Naive B cell (primary cell): ENCODE measurements at regions not wholly inside any gene's neighbourhood (a gene's known extent, or its start where the extent isn't known, plus 50 kb on each side); places are given as distances from the start of the nearest gene placed in this dataset.
"Not testable (repeated sequence)": the region's sequence is repeated elsewhere in the genome, so short reads cannot be mapped to it uniquely, and the experiment has no call there.

ENCODE experiments used
- ATAC-seq, 2 donors: fragments of 150-1000 bp; cut with Tn5 transposase; 2 replicates each; pipeline ENCODE4 v1.10.0; 2021; ENCODE audit warnings: low read depth in 2 of 2, mild to moderate bottlenecking in 2 of 2, moderate library complexity in 2 of 2
- DNase-seq: peaks from one replicate; pipeline ENCODE4 v3.0.0; 2022
- H3K27ac Mint-ChIP-seq, 6 donors: one replicate each; pipeline ENCODE4 v1.8.0; 2020 to 2022; ENCODE audit warnings: mild to moderate bottlenecking in 6 of 6, mixed read lengths in 6 of 6, moderate library complexity in 5 of 6, inconsistent platforms in 2 of 6
- H3K27me3 Mint-ChIP-seq, 3 donors: one replicate each; pipeline ENCODE4 v1.8.0; 2021 to 2022; ENCODE audit warnings: mixed read lengths in 3 of 3, mild to moderate bottlenecking in 1 of 3
- H3K36me3 Mint-ChIP-seq, 2 donors: one replicate each; pipeline ENCODE4 v1.8.0; 2020 to 2022; ENCODE audit warnings: mixed read lengths in 2 of 2, inconsistent platforms in 1 of 2, mild to moderate bottlenecking in 1 of 2
- H3K4me1 Mint-ChIP-seq, 3 donors: one replicate each; pipeline ENCODE4 v1.8.0; 2020 to 2022; ENCODE audit warnings: mixed read lengths in 3 of 3, inconsistent platforms in 1 of 3, mild to moderate bottlenecking in 1 of 3, moderate library complexity in 1 of 3
- H3K4me3 Mint-ChIP-seq, 8 donors: one replicate each; pipeline ENCODE4 v1.8.0; 2020 to 2022; ENCODE audit warnings: mild to moderate bottlenecking in 8 of 8, mixed read lengths in 8 of 8, moderate library complexity in 8 of 8, inconsistent platforms in 2 of 8
- H3K9me3 Mint-ChIP-seq, 7 donors: one replicate each; pipeline ENCODE4 v1.8.0; 2020 to 2022; ENCODE audit warnings: mixed read lengths in 7 of 7, mild to moderate bottlenecking in 5 of 7, inconsistent platforms in 2 of 7, moderate library complexity in 1 of 7

DNA sequence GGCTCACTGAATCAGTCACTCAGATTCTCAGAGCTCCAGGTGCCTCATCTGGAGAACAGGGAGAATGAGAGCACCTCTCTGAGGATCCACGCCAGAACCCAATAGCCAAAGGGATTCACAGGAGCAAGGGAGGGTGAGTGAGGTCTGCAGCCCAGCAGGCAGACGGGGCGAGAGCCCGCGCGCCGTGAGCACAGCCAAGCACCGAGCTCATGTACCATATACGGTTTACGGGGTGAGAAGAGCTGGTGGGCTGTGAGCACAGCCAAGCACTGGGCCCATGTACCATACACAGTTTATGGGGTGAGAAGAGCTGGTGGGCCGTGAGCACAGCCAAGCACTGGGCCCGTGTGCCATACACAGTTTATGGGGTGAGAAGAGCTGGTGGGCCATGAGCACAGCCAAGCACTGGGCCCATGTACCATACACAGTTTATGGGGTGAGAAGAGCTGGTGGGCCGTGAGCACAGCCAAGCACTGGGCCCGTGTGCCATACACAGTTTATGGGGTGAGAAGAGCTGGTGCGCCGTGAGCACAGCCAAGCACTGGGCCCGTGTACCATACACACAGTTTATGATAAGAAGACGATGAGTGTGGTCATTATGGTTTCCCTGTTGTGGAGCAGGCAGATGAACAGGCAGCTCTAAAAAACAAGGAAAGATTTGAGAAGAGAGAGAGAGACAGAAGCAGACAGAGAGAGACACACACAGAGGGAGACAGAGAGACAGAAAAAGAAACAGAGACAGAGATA lies 125.7 kb upstream of the ANO1 start:
- not testable (repeated sequence) for H3K4me1 Mint-ChIP-seq, H3K27ac Mint-ChIP-seq, H3K36me3 Mint-ChIP-seq, ATAC-seq, DNase-seq
- Mint-ChIP-seq H3K9me3 (peaks cover 0 to 12% (median 5%) of the 10 kb centered on the region in 7 donors), H3K27me3 (peaks cover 12 to 31% (median 29%) of the 10 kb centered on the region in 3 donors), H3K4me3 (peak overlapping the region in 1 of 8 donors; percentile 60)

DNA sequence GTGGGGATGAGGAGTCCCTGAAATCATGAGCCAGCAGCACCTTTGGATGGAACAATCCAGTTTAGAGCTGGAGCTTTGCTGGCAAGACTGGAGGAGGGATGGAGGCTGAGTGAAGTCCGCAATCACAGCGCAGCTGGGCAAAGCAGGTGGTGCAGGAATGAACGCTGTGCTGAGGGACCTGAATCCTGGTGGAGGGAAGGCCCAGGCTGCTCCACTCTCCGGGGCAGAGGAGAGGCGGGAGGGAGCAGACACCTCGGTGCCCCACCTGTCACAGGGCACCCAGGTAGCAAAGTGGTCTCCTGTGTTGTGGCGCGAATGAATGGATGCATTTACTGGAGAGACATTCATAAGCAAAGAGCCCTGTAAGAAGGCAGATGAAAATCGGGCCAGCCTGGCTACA lies 124.8 kb upstream of the ANO1 start:
- Mint-ChIP-seq H3K4me1 (no peaks in the 10 kb centered on the region), H3K27ac (no peak overlapping the region), H3K36me3 (no peaks in the 10 kb centered on the region), H3K27me3 (peaks cover 8 to 35% (median 34%) of the 10 kb centered on the region in 3 donors), H3K9me3 (peaks cover 0 to 18% (median 5%) of the 10 kb centered on the region in 7 donors), H3K4me3 (no peak overlapping the region)
- DNase-seq (no peak), ATAC-seq (no peak)

DNA sequence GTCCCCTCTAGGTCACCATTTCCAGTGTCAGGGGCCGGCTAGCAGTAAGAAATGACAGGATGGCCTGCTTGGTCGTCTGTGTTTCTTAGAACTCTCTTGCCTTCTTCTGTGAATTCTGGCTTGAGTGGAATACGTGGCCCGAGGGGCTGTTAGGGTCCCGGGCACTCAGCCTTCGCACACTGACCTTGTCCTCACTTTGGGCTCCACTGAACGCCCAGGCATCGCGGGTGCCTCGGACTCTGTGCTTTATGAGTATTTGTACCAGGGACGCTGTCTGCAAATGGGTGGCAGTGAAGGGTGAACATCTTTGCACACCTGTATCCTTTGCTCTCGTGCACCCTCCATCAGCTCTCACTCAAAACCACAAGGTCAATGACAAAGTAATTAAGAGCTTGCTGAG lies 123.4 kb upstream of the ANO1 start:
- Mint-ChIP-seq H3K9me3 (peaks cover 0 to 28% (median 11%) of the 10 kb centered on the region in 7 donors), H3K36me3 (peaks cover 0 to 10% of the 10 kb centered on the region in 2 donors), H3K4me3 (no peak overlapping the region), H3K4me1 (no peaks in the 10 kb centered on the region), H3K27ac (no peak overlapping the region), H3K27me3 (peaks cover 8 to 46% (median 40%) of the 10 kb centered on the region in 3 donors)
- no peak for ATAC-seq
- no peak for DNase-seq

DNA sequence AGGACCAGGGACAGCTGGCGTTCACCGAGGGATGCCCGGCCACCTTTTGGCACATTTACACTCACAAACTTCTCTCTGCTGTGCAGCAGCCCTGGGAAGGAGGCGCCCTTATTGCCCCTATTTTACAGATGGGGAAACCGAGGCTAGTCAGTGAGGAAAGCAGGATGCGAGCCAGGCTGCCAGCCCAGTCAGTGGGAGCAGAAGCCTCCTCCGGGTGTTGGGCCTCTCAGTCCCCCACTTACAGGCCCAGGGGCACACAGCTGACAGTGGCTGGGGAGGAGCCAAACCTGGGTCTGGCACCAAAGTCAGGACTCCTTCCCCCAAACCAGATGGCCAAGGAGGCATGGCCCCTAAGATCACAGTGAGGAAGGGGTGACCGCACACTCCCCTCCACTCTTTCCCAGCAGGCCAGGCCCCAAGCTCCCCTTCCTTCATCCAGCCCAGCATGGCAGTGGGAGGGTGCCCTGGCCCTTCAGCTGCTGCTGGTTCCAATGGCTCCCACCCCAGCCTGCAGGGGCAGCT lies 121.4 kb upstream of the ANO1 start:
- Mint-ChIP-seq H3K9me3 (peaks cover 0 to 25% (median 10%) of the 10 kb centered on the region in 7 donors), H3K27me3 (peaks cover 7 to 46% (median 44%) of the 10 kb centered on the region in 3 donors), H3K36me3 (peaks cover 0 to 15% of the 10 kb centered on the region in 2 donors), H3K27ac (peak overlapping the region in 1 of 6 donors; percentile 29), H3K4me1 (no peaks in the 10 kb centered on the region), H3K4me3 (no peak overlapping the region)
- no peak for DNase-seq
- ATAC-seq = no peak

DNA sequence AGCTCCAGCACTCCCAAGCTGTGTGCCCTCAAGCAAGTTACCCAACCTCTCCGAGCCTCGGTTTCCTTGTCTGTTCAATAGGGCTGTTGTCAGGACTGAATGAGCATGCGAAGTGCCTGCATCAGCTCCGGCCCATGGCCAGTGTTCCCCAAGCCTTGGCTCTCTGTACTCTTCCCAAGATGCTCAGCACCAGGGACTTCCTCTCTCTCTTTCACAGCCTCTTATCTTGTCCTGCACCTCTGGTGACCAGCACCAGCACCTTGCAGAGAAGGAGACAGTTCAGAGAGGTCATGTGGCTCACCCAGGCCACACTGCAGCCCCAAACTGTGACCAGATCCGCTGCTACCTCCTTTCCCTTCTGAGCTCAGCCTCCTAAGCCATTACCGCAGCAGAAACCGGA lies 120.3 kb upstream of the ANO1 start:
- no peak for ATAC-seq
- peak overlapping the region in 1 of 8 donors; percentile 13 for H3K4me3 Mint-ChIP-seq

DNA sequence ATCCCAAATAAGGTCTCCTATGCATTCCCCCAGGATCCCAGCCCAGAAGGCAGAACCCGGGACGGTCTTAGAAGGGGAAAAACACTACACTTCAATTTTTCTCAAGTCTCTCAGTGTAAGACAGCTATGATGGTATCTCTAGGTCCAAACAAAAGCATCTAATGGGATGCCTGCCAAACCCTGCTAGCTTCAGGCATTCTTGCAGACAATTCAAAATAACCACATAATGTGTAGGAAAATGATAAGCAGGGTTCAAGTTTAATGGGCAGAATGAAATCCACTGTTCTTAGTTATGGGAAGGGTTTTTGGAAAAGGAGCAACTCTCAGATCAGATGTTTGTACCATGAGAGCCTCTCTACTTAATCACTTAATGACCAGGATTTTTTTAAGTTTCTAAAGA lies 119.8 kb upstream of the ANO1 start:
- Mint-ChIP-seq H3K4me3 (peak overlapping the region in 1 of 8 donors; percentile 13), H3K27me3 (peaks cover 7 to 54% (median 36%) of the 10 kb centered on the region in 3 donors), H3K4me1 (peaks cover 0 to 5% (median 4%) of the 10 kb centered on the region in 3 donors), H3K36me3 (peaks cover 0 to 15% of the 10 kb centered on the region in 2 donors), H3K9me3 (peaks cover 0 to 25% (median 10%) of the 10 kb centered on the region in 7 donors), H3K27ac (no peak overlapping the region)
- DNase-seq = no peak
- ATAC-seq = no peak

More for the DNA sequence above, 120.3 kb upstream of the ANO1 start:
- Mint-ChIP-seq H3K27ac (no peak overlapping the region), H3K27me3 (peaks cover 7 to 54% (median 40%) of the 10 kb centered on the region in 3 donors), H3K36me3 (peaks cover 0 to 15% of the 10 kb centered on the region in 2 donors), H3K4me1 (peaks cover 0 to under 1% (median under 1%) of the 10 kb centered on the region in 3 donors), H3K9me3 (peaks cover 0 to 25% (median 10%) of the 10 kb centered on the region in 7 donors)
- DNase-seq = no peak

DNA sequence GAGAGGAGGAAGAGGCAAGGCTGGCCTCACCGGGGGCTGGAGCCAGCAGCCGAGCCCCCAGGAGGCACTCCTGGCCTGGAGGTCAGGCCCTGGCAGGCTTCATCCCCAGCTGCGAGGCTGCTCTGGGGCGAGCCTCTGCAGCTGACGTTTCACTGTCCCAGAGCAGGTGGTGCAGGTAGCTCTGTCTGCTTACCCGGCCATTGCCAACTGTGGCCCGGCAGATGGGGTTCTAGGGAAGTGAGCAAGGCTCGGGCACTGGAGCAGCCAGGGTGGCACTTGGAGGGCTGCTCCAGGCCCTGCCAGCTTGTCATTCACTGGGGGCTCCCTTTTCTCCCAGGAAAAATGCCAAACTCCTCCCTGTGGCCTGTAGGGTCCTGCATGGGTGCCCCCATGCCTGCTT lies 118.7 kb upstream of the ANO1 start:
- Mint-ChIP-seq H3K27ac (no peak overlapping the region), H3K9me3 (peaks cover 0 to 25% (median 10%) of the 10 kb centered on the region in 7 donors), H3K4me3 (peak overlapping the region in 1 of 8 donors; percentile 10), H3K27me3 (peaks cover 7 to 54% (median 36%) of the 10 kb centered on the region in 3 donors), H3K36me3 (peaks cover 0 to 15% of the 10 kb centered on the region in 2 donors), H3K4me1 (peaks cover 0 to 13% (median 11%) of the 10 kb centered on the region in 3 donors)
- no peak for DNase-seq
- no peak for ATAC-seq

DNA sequence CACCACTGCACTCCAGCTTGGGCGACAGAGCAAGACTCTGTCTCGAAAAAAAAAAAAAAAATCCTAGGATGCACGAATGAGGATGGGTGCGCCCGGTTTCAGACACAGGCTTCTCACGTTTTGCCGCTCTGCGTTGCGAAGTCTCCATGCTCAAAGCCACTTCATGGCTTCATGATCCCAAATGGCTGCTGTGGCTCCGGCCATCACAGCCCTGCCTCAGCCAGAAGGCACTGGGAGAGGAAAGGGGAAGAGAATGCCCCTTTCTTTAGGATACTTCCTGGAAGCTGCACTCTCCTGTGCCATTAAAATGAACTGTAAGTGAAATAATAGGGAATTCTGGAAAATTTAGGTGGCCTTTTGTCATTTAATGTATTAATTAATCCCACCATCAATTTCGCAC lies 116.4 kb upstream of the ANO1 start:
- Mint-ChIP-seq H3K9me3 (peaks cover 0 to 25% (median 10%) of the 10 kb centered on the region in 7 donors), H3K4me1 (peaks cover 0 to 13% (median 11%) of the 10 kb centered on the region in 3 donors), H3K27me3 (peaks cover 4 to 37% (median 23%) of the 10 kb centered on the region in 3 donors), H3K36me3 (peaks cover 0 to 15% of the 10 kb centered on the region in 2 donors), H3K4me3 (no peak overlapping the region), H3K27ac (no peak overlapping the region)
- DNase-seq (no peak), ATAC-seq (no peak)

DNA sequence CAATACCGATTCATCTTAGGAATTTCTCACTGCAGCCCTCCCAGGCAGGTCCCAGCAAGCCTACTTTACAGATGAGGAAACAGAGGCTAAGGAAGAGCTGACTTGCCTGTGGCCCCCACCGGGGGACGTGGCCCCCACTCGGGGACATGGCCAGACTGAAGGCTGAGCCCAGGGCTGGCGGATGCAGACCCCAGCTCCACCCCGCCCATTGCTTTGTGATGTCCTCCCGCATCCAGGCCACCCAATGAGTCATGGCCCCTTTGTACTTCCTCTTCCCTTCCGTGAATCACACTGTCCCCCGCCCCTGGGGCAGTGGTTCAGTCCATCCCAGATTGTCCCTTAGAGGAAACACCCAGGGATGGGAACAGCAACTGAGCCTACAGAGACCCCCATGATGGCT lies 116.0 kb upstream of the ANO1 start:
- Mint-ChIP-seq H3K27ac (peak overlapping the region in 1 of 6 donors; percentile 62), H3K36me3 (peaks cover 0 to 15% of the 10 kb centered on the region in 2 donors), H3K4me1 (peaks cover 0 to 13% (median 11%) of the 10 kb centered on the region in 3 donors), H3K9me3 (peaks cover 0 to 25% (median 10%) of the 10 kb centered on the region in 7 donors), H3K4me3 (no peak overlapping the region), H3K27me3 (peaks cover 4 to 32% (median 23%) of the 10 kb centered on the region in 3 donors)
- ATAC-seq (no peak), DNase-seq (no peak)

DNA sequence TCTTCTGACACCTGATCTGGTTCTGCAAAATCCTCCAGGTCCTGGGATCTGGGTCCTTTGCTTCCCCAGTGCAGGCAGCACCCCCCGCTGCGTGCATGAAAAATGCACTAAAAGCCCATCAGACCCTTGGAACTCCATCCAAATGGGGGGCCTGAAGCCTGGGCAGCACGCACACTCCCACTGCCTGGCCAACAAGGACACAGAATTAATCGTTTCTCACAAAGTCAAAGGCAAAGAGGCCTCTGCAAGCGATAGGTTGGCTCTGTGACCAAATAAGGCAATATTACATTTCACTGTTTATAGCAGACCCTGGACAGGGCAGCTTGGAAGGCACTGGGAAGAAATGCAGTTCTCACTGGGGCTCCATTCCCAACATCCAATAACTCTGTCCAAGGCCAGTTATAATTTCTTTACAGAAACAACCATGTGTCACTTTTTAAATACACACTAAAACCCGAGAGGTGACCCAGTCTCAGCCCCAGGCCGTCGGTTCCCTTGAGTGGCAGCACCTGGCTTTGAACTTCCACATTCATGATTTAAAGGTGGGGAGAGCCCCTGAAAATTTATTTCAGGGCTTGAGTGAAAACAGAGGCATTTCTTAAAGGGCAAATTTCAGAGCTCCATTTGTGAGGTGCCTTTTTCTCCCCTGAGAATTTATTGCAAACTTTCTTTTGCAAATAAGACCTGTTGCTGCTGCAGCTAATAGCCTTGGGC lies 114.4 kb upstream of the ANO1 start:
- H3K9me3 Mint-ChIP-seq = peaks cover 0 to 18% (median 10%) of the 10 kb centered on the region in 7 donors
- ATAC-seq (peak; percentile 35), DNase-seq (no peak)
- H3K36me3 Mint-ChIP-seq = peaks cover 0 to 15% of the 10 kb centered on the region in 2 donors
- H3K4me3 Mint-ChIP-seq = no peak overlapping the region
- peak overlapping the region in 2 of 6 donors; percentile 41 to 57 for H3K27ac Mint-ChIP-seq
- peaks cover 4 to 24% (median 15%) of the 10 kb centered on the region in 3 donors for H3K27me3 Mint-ChIP-seq
- peaks cover 0 to 13% (median 11%) of the 10 kb centered on the region in 3 donors for H3K4me1 Mint-ChIP-seq

DNA sequence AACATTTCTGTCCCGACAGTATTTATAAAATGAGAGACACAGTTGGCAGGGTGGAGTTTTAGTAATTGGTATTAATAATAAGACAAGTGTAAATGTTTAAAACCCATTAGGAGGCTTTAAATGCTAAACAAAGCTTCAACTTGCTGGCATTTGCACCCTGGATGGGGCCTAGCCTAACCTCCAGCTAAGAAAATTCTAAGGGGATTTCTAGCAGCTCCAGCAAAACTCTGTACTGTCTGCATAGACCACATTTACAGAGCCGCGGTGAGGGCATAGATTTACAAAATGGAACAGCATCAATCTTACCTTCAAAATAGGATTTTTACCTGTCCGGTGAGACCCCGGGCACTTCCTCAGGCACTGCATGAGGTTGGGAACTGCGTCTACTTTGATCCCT lies 113.9 kb upstream of the ANO1 start:
- Mint-ChIP-seq H3K36me3 (peaks cover 0 to 10% of the 10 kb centered on the region in 2 donors), H3K27me3 (peaks cover 4 to 20% (median 11%) of the 10 kb centered on the region in 3 donors), H3K9me3 (peaks cover 0 to 12% (median 8%) of the 10 kb centered on the region in 7 donors), H3K27ac (peak overlapping the region in 1 of 6 donors; percentile 57), H3K4me1 (peaks cover 0 to 15% (median 13%) of the 10 kb centered on the region in 3 donors), H3K4me3 (no peak overlapping the region)
- DNase-seq (no peak), ATAC-seq (no peak)

DNA sequence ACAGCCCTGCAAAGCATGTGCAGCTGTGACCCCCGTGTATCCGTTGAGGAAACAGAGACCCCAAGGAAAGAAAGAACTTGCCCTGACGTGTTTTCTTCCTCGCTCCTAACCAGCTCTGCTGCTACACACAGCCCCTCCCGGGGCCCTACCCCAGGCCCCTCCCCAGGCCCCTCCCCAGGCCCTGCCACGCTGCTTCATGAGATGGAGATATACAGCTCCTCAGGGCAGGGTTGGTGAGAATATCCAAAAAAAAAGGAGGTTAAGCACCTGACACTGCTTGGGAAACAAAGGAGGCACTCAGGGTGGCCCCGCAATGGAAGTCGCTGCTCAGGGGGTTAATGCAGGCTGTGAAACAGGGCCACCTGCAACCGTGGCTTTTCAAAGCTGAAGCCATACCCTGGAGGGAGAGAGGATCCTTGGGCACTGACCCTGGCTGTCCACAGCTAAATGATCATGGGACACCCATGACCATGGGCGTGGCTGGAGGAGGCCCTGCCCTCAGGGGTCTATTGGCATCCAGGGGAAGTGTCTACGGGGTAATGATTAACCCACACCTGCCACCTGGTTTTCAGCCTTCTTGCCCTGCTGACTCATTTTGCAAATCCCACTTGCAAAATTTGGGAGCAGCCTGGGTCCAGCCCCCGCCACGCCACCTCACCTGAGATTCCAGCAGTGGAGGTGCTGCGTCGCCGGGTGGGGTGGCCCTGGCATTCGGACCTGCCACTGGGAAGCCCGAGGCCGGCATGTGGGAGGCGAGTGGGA lies 112.1 kb upstream of the ANO1 start:
- no peak for ATAC-seq

DNA sequence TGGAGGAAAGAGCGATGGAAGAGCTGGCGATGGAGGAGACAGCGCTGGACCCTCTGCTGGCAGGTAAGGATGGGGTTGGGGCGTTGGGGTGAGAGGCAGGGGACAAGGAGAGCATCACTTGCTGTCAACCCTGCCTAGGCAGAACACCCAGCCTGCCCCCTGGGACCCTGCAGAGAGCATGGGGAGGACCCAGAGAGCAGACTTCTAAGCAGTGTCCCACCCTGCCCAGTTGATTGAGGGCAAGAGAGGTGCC lies 111.6 kb upstream of the ANO1 start:
- Mint-ChIP-seq H3K9me3 (peaks cover 0 to 9% (median 0%) of the 10 kb centered on the region in 7 donors), H3K36me3 (peaks cover 0 to 7% of the 10 kb centered on the region in 2 donors), H3K4me3 (peak overlapping the region in 1 of 8 donors; percentile 42), H3K27me3 (peaks cover 0 to 10% (median 0%) of the 10 kb centered on the region in 3 donors), H3K4me1 (peaks cover 12 to 33% (median 31%) of the 10 kb centered on the region in 3 donors), H3K27ac (no peak overlapping the region)
- ATAC-seq = no peak
- no peak for DNase-seq

More for the DNA sequence above, 112.1 kb upstream of the ANO1 start:
- peaks cover 0 to 10% (median 0%) of the 10 kb centered on the region in 3 donors for H3K27me3 Mint-ChIP-seq
- no peak for DNase-seq
- peaks cover 0 to 7% (median 2%) of the 10 kb centered on the region in 7 donors for H3K9me3 Mint-ChIP-seq
- H3K4me3 Mint-ChIP-seq = no peak overlapping the region
- peaks cover 10 to 32% (median 28%) of the 10 kb centered on the region in 3 donors for H3K4me1 Mint-ChIP-seq
- peaks cover 0 to 7% of the 10 kb centered on the region in 2 donors for H3K36me3 Mint-ChIP-seq
- H3K27ac Mint-ChIP-seq = peak overlapping the region in 1 of 6 donors; percentile 7
